Chondrocyte (in vitro differentiated cells): ENCODE measurements at regions not wholly inside any gene's neighbourhood (a gene's known extent, or its start where the extent isn't known, plus 50 kb on each side); places are given as distances from the start of the nearest gene placed in this dataset.
"Not testable (repeated sequence)": the region's sequence is repeated elsewhere in the genome, so short reads cannot be mapped to it uniquely, and the experiment has no call there.

Source experiments
- DNase-seq: peaks from one replicate; pipeline ENCODE4 v3.0.0; 2021; ENCODE audit warnings: mixed read lengths, low spot score
- H3K27ac Mint-ChIP-seq: one replicate; pipeline ENCODE4 v1.8.0; 2021; ENCODE audit warnings: mild to moderate bottlenecking, moderate library complexity, mixed read lengths; ENCODE audit not compliant: unreplicated experiment
- H3K27me3 Mint-ChIP-seq: 2 replicates; pipeline ENCODE4 v1.8.0; 2021; ENCODE audit warnings: low read depth, mixed read lengths
- H3K36me3 Mint-ChIP-seq: 2 replicates; pipeline ENCODE4 v1.8.0; 2021; ENCODE audit warnings: low read depth, mixed read lengths
- H3K4me1 Mint-ChIP-seq: 2 replicates; pipeline ENCODE4 v1.8.0; 2021; ENCODE audit warnings: low read depth, mild to moderate bottlenecking, mixed read lengths
- H3K4me3 Mint-ChIP-seq: one replicate; pipeline ENCODE4 v1.8.0; 2021; ENCODE audit warnings: mild to moderate bottlenecking, moderate library complexity, mixed read lengths; ENCODE audit not compliant: unreplicated experiment
- H3K9me3 Mint-ChIP-seq: 2 replicates; pipeline ENCODE4 v1.8.0; 2021; ENCODE audit warnings: low read depth, mixed read lengths

GRCh38 chr22:11561744-11562143, 3966.2 kb upstream of the OR11H1 start:
- not testable (repeated sequence) for H3K36me3 Mint-ChIP-seq, DNase-seq, H3K4me3 Mint-ChIP-seq, H3K27me3 Mint-ChIP-seq, H3K4me1 Mint-ChIP-seq, H3K27ac Mint-ChIP-seq
- peaks cover 42% of the 10 kb centered on the region for H3K9me3 Mint-ChIP-seq

DNA sequence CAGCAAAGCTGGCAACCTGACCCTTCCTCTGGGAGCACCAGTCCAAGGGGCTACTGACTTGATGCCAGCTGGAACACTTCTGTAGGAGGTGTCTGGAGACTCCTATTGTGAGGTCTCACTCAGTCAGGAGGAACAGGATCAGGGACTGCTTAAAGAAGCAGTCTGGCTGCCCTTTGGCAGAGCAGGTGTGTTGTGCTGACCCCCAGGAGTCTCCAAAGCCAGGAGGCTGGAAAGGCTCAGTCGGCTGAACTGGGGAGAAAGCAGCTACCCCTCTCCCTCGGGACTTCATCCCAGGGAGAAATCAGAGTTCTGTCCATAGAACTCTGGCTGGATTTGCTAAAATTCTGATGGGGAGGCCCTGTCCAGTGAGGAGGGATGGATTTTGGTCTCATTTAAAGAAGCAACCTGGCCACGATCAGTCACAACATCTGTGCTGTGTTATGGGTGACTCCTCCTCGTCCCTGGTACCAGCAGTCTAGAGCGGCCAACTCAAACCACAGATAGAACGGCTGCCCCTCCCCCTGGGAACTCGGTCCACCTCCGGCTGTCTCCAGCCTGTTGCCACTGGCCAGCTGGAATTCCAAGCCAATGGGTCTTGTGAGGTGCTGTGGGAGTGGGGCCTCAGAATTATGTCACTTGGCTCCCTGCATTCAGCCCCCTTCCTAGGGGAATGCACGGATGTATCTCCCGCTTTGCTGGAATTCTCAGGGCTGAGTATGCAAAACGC, 3959.0 kb upstream of the OR11H1 start:
- not testable (repeated sequence) for H3K4me3 Mint-ChIP-seq, H3K27ac Mint-ChIP-seq, H3K27me3 Mint-ChIP-seq, H3K36me3 Mint-ChIP-seq, H3K4me1 Mint-ChIP-seq, DNase-seq
- peaks cover 58% of the 10 kb centered on the region for H3K9me3 Mint-ChIP-seq

GRCh38 chr22:11569564-11569940, 3958.4 kb upstream of the OR11H1 start:
- H3K27me3 Mint-ChIP-seq, H3K36me3 Mint-ChIP-seq, DNase-seq, H3K4me1 Mint-ChIP-seq, H3K27ac Mint-ChIP-seq, H3K4me3 Mint-ChIP-seq: not testable (repeated sequence)
- H3K9me3 Mint-ChIP-seq: peaks cover 62% of the 10 kb centered on the region

GRCh38 chr22:11573154-11573553, 3954.8 kb upstream of the OR11H1 start:
- peaks cover 67% of the 10 kb centered on the region for H3K9me3 Mint-ChIP-seq
- not testable (repeated sequence) for H3K27me3 Mint-ChIP-seq, H3K36me3 Mint-ChIP-seq

GRCh38 chr22:11574231-11574630, 3953.8 kb upstream of the OR11H1 start:
- DNase-seq, H3K36me3 Mint-ChIP-seq, H3K27me3 Mint-ChIP-seq, H3K4me1 Mint-ChIP-seq, H3K27ac Mint-ChIP-seq, H3K4me3 Mint-ChIP-seq: not testable (repeated sequence)
- peaks cover 69% of the 10 kb centered on the region for H3K9me3 Mint-ChIP-seq

More at GRCh38 chr22:11573154-11573553, 3954.8 kb upstream of the OR11H1 start:
- not testable (repeated sequence) for DNase-seq, H3K4me1 Mint-ChIP-seq, H3K4me3 Mint-ChIP-seq, H3K27ac Mint-ChIP-seq

DNA sequence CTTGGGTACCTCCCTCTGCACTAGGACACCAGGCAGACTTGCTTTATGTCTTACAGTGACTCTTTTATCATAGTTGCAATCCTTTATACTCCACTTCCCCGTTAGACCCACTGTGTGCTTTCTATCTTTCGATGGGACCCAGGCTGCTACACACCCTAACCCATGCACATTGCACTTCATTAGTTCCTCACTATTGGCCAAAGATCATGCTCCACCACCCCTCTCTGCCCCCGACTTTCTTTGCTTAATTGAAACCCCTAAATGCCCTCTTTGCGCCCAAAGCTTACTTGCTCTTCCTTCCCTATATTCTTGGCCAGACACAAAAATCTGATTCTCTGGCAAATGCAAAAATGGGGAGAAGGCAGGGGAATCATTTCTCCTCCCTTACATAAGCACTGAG, 3953.3 kb upstream of the OR11H1 start:
- not testable (repeated sequence) for H3K27ac Mint-ChIP-seq, H3K4me3 Mint-ChIP-seq, H3K27me3 Mint-ChIP-seq, DNase-seq, H3K4me1 Mint-ChIP-seq, H3K36me3 Mint-ChIP-seq
- peaks cover 69% of the 10 kb centered on the region for H3K9me3 Mint-ChIP-seq

DNA sequence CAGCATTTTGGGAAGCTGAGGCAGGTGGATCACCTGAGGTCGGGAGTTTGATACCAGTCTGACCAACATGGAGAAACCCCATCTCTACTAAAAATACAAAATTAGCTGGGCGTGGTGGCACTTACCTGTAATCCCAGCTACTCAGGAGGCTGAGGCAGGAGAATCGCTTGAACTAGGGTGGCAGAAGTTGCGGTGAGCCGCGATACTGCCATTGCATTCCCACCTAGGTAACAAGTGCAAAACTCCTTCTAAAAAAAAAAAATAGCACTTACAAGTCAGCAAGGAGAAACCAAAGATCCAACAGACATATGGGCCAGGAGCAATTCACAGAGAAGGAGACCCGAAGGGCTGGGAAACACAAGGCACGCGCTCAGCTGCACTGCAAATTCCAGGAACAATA, 3951.3 kb upstream of the OR11H1 start:
- H3K4me1 Mint-ChIP-seq, H3K27me3 Mint-ChIP-seq, H3K36me3 Mint-ChIP-seq, H3K27ac Mint-ChIP-seq, H3K4me3 Mint-ChIP-seq, DNase-seq: not testable (repeated sequence)
- peaks cover 67% of the 10 kb centered on the region for H3K9me3 Mint-ChIP-seq

DNA sequence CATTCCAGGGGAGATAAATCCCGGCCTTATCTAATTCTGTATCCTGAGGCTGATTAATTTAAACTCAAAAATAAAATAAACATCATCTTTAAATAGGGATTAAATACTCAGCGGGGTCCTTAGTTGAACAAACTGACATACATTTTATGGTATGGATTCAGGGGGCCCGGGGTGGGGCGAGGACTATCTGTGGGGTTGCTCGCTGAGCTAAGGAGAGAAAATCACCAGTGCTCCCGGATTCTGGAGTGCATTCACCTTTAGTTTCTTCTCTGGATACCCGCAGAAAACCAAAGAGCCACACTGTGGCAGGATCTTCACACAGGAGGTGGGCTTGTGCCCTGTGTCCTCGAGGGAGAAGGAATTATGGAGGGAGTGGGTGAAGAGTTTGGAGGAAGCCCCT, 3949.9 kb upstream of the OR11H1 start:
- H3K27ac Mint-ChIP-seq, H3K27me3 Mint-ChIP-seq, H3K4me3 Mint-ChIP-seq, DNase-seq, H3K36me3 Mint-ChIP-seq, H3K4me1 Mint-ChIP-seq: not testable (repeated sequence)
- peaks cover 68% of the 10 kb centered on the region for H3K9me3 Mint-ChIP-seq

DNA sequence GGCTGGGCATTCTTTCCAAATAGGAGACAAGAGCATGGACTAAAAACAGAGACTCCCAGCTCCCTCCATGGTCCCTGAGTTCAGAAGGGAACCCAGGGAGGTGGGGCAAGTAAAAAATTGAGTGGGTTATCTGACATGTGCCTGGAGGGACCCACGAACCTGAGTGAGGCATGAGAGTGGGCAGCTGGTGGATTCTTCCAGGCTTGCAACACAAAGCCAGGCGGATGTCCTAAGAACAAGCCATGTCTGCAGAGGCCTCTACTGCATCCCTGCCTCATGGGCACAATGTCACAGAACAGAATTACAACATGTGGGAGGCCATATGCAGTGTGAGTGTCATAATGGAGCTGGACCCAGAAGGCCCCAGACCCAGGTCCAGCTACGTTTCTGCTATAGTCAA, 3949.4 kb upstream of the OR11H1 start:
- peaks cover 68% of the 10 kb centered on the region for H3K9me3 Mint-ChIP-seq
- not testable (repeated sequence) for H3K36me3 Mint-ChIP-seq, H3K27ac Mint-ChIP-seq, H3K4me3 Mint-ChIP-seq, H3K27me3 Mint-ChIP-seq, H3K4me1 Mint-ChIP-seq, DNase-seq

- not testable (repeated sequence) for DNase-seq, H3K36me3 Mint-ChIP-seq, H3K27ac Mint-ChIP-seq, H3K4me1 Mint-ChIP-seq, H3K27me3 Mint-ChIP-seq, H3K4me3 Mint-ChIP-seq
- peaks cover 66% of the 10 kb centered on the region for H3K9me3 Mint-ChIP-seq
These were observed 3945.9 kb upstream of the OR11H1 start for GRCh38 chr22:11582048-11582447.

DNA sequence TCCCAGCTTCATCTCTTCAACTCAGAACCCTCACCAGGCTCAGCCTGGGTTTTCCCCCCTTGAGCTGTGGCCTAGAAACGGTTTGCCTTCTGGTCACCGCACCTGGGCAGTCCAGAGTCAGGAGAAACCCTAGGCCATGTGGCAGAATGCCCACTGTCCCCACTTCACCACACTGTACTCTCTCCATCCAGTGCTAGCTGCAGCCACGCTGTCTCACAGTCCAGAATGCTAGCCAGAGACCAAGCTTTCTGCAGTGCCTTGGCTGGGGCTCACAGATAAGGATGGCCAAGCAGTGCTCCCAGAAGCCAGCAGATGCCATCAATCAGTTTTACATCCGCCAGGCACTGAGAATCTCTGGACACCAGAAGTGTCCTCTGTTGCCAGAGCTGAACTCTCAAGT, 3943.8 kb upstream of the OR11H1 start:
- not testable (repeated sequence) for H3K27ac Mint-ChIP-seq, H3K27me3 Mint-ChIP-seq, H3K4me1 Mint-ChIP-seq, H3K4me3 Mint-ChIP-seq, H3K36me3 Mint-ChIP-seq
- H3K9me3 Mint-ChIP-seq: peaks cover 55% of the 10 kb centered on the region
- DNase-seq: peak; percentile 80

DNA sequence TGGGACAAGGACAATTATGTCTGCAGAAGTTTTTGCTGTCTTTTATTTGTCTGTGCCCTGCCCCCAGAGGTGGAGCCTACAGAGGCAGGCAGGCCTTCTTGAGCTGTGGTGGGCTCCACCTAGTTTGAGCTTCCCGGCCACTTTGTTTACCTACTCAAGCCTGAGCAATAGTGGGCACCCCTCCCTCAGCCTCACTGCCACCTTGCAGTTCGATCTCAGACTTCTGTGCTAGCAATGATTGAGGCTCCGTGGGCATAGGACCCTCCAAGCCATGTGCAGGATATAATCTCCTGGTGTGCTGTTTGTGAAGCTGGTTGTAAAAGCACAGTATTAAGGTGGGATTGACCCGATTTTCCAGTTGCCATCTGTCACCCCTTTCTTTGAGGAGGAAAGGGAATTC, 3933.4 kb upstream of the OR11H1 start:
- H3K36me3 Mint-ChIP-seq, H3K4me1 Mint-ChIP-seq, H3K27ac Mint-ChIP-seq, H3K4me3 Mint-ChIP-seq, H3K27me3 Mint-ChIP-seq: not testable (repeated sequence)
- peak; percentile 85 for DNase-seq
- peaks cover 60% of the 10 kb centered on the region for H3K9me3 Mint-ChIP-seq

- peaks cover 41% of the 10 kb centered on the region for H3K9me3 Mint-ChIP-seq
- not testable (repeated sequence) for H3K4me1 Mint-ChIP-seq, H3K27ac Mint-ChIP-seq, H3K4me3 Mint-ChIP-seq, H3K36me3 Mint-ChIP-seq, H3K27me3 Mint-ChIP-seq
- DNase-seq: peak; percentile 93
These were observed 3930.2 kb upstream of the OR11H1 start for GRCh38 chr22:11597666-11598358.
